ENCODE measurements at regions not wholly inside any gene's neighbourhood (a gene's known extent, or its start where the extent isn't known, plus 50 kb on each side); places are given as distances from the start of the nearest gene placed in this dataset.

- no peak for TF ChIP-seq CTCF (IDR thresholded peaks at IDR 0.05)
- TF ChIP-seq POLR2A (IDR thresholded peaks at IDR 0.05): no peak
These were observed 269.9 kb downstream of the SPRY1 start for GRCh38 chr4:123666486-123666885.

All from suprapubic skin (tissue), 3 donors.